ENCODE measurements at regions not wholly inside any gene's neighbourhood (a gene's known extent, or its start where the extent isn't known, plus 50 kb on each side); places are given as distances from the start of the nearest gene placed in this dataset.
"Not testable (repeated sequence)": the region's sequence is repeated elsewhere in the genome, so short reads cannot be mapped to it uniquely, and the experiment has no call there.

- H3K4me1 Mint-ChIP-seq (ENCODE audit: low read depth in 2 of 2), result peaks cover 0 to 2% of the 10 kb centered on the region in 2 donors
Observed at GRCh38 chr15:30791239-30792175, 112.2 kb upstream of the FAN1 start.

GRCh38 chr15:30792843-30793242, 110.9 kb upstream of the FAN1 start:
- not testable (repeated sequence) for H3K27ac Mint-ChIP-seq; H3K4me1 Mint-ChIP-seq (ENCODE audit: low read depth in 2 of 2); ATAC-seq; H3K4me3 Mint-ChIP-seq; H3K36me3 Mint-ChIP-seq; H3K9me3 Mint-ChIP-seq; DNase-seq (ENCODE audit: low spot score)
- peaks cover 4 to 26% of the 10 kb centered on the region in 2 donors for H3K27me3 Mint-ChIP-seq

More at GRCh38 chr15:30791239-30792175, 112.2 kb upstream of the FAN1 start:
- Mint-ChIP-seq H3K4me3 (no peak overlapping the region), H3K27me3 (peaks cover 8 to 25% of the 10 kb centered on the region in 2 donors), H3K36me3 (no peaks in the 10 kb centered on the region), H3K27ac (no peak overlapping the region), H3K9me3 (no peaks in the 10 kb centered on the region)
- no peak for DNase-seq (ENCODE audit: low spot score)
- no peak for ATAC-seq

- ATAC-seq, result no peak
- Mint-ChIP-seq H3K4me3 (no peak overlapping the region), H3K9me3 (no peaks in the 10 kb centered on the region), H3K27me3 (peaks cover 0 to 14% of the 10 kb centered on the region in 2 donors), H3K4me1 (ENCODE audit: low read depth in 2 of 2) (peaks cover 0 to 2% of the 10 kb centered on the region in 2 donors), H3K36me3 (no peaks in the 10 kb centered on the region), H3K27ac (no peak overlapping the region)
- no peak for DNase-seq (ENCODE audit: low spot score)
Observed at GRCh38 chr15:30794388-30794787, 109.3 kb upstream of the FAN1 start.

GRCh38 chr15:30799565-30799964, 104.2 kb upstream of the FAN1 start:
- H3K9me3 Mint-ChIP-seq; H3K27me3 Mint-ChIP-seq; H3K4me3 Mint-ChIP-seq; H3K4me1 Mint-ChIP-seq (ENCODE audit: low read depth in 2 of 2); H3K27ac Mint-ChIP-seq; ATAC-seq; H3K36me3 Mint-ChIP-seq; DNase-seq (ENCODE audit: low spot score): not testable (repeated sequence)

DNA sequence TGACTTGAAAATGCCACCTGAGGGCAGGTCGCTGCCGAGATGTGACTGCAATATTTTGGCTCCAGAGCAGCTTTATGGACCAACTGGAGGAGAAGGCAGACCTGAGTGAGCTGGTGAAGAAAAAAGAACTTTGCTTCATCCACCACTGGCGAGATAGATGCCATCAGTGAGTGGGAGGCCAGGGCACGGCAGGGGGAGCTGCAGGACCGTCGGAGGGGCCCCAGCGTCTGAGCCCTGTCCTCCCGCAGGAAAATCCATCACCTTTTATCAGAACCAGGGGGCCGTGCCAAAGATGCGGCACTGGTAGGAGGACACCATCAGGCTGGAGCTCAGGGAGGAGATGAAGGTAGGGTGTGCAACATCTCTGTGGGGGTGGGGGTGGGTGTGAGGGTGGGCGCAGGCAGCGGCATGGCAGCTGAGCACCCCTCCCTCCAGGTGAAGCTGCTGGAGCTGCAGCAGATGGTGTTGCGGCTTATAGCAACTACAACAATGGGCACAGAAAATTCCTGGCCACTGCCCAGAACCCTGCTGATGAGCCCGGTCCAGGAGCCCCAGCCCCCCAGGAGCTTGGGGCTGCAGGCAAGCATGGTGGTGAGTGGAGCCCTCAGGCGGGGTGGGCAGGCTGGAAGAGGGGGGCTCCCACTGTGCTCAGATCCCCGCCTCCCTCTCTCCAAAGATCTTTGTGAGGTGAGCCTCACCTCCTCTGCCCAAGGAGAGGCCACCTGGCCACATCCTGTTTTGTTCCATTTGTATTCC, 102.4 kb upstream of the FAN1 start:
- not testable (repeated sequence) for H3K4me3 Mint-ChIP-seq; H3K27me3 Mint-ChIP-seq; H3K4me1 Mint-ChIP-seq (ENCODE audit: low read depth in 2 of 2); H3K27ac Mint-ChIP-seq; H3K9me3 Mint-ChIP-seq; H3K36me3 Mint-ChIP-seq; ATAC-seq
- DNase-seq (ENCODE audit: low spot score), result peak; percentile 34

- H3K27me3 Mint-ChIP-seq, result peaks cover 2 to 13% of the 10 kb centered on the region in 2 donors
- not testable (repeated sequence) for H3K4me3 Mint-ChIP-seq; H3K9me3 Mint-ChIP-seq; ATAC-seq; H3K4me1 Mint-ChIP-seq (ENCODE audit: low read depth in 2 of 2); DNase-seq (ENCODE audit: low spot score); H3K36me3 Mint-ChIP-seq; H3K27ac Mint-ChIP-seq
Observed at GRCh38 chr15:30802001-30802400, 101.7 kb upstream of the FAN1 start.

DNA sequence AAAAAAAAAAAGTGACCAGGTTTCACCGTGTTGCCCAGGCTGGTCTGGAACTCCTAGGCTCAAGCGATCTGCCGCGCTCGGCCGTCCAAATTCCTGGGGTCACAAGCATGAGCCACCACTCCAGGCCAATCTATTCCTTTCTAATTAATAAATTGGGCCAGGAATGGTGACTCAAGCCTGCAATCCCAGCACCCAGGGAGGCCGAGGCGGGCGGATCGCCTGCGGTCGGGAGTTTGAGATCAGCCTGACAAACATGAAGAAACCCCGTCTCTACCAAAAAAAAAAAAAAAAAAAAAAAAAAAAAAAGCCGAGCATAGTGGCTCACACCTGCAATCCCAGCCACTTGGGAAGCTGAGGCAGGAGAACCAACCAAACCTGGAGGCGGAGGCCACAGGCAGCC, 100.0 kb upstream of the FAN1 start:
- H3K4me1 Mint-ChIP-seq (ENCODE audit: low read depth in 2 of 2); H3K36me3 Mint-ChIP-seq; ATAC-seq; H3K4me3 Mint-ChIP-seq; H3K9me3 Mint-ChIP-seq; H3K27ac Mint-ChIP-seq; DNase-seq (ENCODE audit: low spot score); H3K27me3 Mint-ChIP-seq: not testable (repeated sequence)

- Mint-ChIP-seq H3K27me3 (peaks cover 0 to 2% of the 10 kb centered on the region in 2 donors), H3K9me3 (no peaks in the 10 kb centered on the region), H3K36me3 (no peaks in the 10 kb centered on the region), H3K4me1 (ENCODE audit: low read depth in 2 of 2) (peaks cover 0 to 2% of the 10 kb centered on the region in 2 donors), H3K27ac (no peak overlapping the region), H3K4me3 (no peak overlapping the region)
- DNase-seq (ENCODE audit: low spot score) (no peak), ATAC-seq (no peak)
Observed at GRCh38 chr15:30816430-30816829, 87.3 kb upstream of the FAN1 start.

GRCh38 chr15:30823068-30823813, 80.5 kb upstream of the FAN1 start:
- peak; percentile 95 to 96 for ATAC-seq
- peak; percentile 79 for DNase-seq (ENCODE audit: low spot score)

DNA sequence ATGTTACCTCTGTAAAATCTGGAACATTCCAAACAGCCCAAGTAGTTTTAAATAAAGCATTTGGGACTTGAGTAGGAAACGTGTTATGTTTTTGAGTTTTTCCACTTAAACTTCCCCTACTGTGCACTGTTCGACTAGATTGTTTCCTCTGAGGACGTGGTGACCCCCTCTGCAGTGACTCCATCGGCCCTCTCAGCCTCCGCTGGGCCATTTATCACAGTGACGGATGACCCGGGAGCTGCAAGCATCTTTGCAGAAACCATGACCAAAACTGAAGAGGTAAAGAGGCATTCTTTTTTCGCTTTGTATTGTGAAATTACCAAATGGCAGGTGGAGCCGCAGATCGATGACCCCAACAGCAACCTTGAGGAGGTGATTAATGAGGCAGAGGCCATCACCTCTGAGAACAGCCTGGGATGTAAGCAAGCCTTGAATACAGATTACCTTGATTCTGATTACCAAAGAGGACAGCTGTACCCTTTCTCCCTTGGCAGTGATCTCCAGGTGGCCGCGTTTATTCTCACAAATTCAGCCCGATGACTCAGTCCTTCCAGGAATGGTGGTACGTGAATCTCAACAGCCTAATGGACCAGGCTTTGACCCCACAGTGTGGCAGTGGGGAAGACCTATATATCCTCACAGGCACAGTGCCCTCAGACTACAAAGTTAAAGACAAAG, 79.1 kb upstream of the FAN1 start:
- Mint-ChIP-seq H3K36me3 (peaks cover 9% of the 10 kb centered on the region), H3K27ac (peak overlapping the region in 1 of 2 donors; percentile 91), H3K27me3 (peaks cover 0 to 3% of the 10 kb centered on the region in 2 donors), H3K4me3 (peak overlapping the region; percentile 89), H3K4me1 (ENCODE audit: low read depth in 2 of 2) (peaks cover 3 to 12% of the 10 kb centered on the region in 2 donors), H3K9me3 (no peaks in the 10 kb centered on the region)
- no peak for DNase-seq (ENCODE audit: low spot score)
- ATAC-seq, result no peak

More at GRCh38 chr15:30823068-30823813, 80.5 kb upstream of the FAN1 start:
- H3K27ac Mint-ChIP-seq, result peak overlapping the region; percentile 88 to 91
- peaks cover 3 to 11% of the 10 kb centered on the region in 2 donors for H3K4me1 Mint-ChIP-seq (ENCODE audit: low read depth in 2 of 2)
- not testable (repeated sequence) for H3K9me3 Mint-ChIP-seq, H3K27me3 Mint-ChIP-seq, H3K36me3 Mint-ChIP-seq
- H3K4me3 Mint-ChIP-seq, result peak overlapping the region; percentile 89

DNA sequence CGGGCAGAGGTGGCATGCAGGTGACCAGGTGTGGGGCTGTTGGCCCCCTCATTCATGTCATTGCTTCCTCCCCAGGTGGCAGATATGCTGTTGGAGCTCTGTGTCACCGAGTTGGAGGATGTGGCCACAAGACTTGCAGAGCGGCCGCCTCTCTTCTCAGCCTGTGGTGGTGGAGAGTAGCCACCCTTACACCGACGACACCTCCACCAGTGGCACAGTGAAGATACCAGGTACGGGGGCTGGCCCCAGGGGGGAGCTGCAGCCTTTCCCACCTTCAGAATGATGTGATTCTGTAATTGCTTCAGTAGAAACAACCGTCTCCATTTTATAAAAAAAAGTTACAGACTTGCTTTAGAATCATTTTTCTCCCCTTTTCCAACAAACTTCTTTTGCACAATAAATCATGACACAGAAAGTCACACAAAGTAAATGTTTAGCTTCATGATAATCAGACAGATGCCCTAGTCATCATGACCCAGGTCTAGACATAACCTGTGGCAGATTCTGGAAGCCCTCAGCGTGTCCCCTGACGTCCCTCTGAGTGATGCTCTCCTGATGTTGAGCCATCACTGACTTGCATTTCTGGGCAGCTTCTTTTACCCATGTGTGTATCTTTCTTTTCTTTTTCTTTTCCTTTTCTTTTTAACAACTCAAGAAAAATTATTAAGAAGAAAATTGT, 76.0 kb upstream of the FAN1 start:
- H3K4me1 Mint-ChIP-seq (ENCODE audit: low read depth in 2 of 2), result peaks cover 11 to 20% of the 10 kb centered on the region in 2 donors
- no peaks in the 10 kb centered on the region for H3K27me3 Mint-ChIP-seq
- ATAC-seq, result no peak
- peak overlapping the region; percentile 16 to 24 for H3K27ac Mint-ChIP-seq
- peaks cover 15% of the 10 kb centered on the region for H3K36me3 Mint-ChIP-seq
- no peaks in the 10 kb centered on the region for H3K9me3 Mint-ChIP-seq
- DNase-seq (ENCODE audit: low spot score), result no peak
- peak overlapping the region; percentile 29 for H3K4me3 Mint-ChIP-seq

- H3K27me3 Mint-ChIP-seq; H3K9me3 Mint-ChIP-seq; DNase-seq (ENCODE audit: low spot score): not testable (repeated sequence)
- ATAC-seq, result peak; percentile 29 to 56
- Mint-ChIP-seq H3K27ac (peak overlapping the region; percentile 16 to 24), H3K4me3 (peak overlapping the region; percentile 29), H3K36me3 (peaks cover 15% of the 10 kb centered on the region), H3K4me1 (ENCODE audit: low read depth in 2 of 2) (peaks cover 11 to 19% of the 10 kb centered on the region in 2 donors)
Observed at GRCh38 chr15:30828304-30828639, 75.4 kb upstream of the FAN1 start.

DNA sequence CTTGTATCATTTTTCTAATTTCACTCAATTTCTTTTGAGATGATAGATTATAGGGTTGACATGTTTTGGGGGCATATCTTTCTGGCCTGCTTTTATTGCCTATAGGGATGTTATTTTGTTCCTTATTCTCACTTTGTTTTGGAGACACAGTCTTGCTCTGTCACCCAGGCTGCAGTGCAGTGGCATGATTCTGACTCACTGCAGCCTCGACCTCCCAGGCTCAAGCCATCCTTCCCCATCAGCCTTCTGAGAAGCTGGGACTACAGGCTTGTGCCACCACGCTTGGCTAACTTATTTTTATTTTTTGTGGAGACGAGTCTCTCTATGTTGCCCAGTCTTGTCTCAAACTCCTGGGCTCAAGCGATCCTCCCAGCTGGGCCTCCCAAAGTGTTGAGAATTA, 72.8 kb upstream of the FAN1 start:
- Mint-ChIP-seq H3K36me3 (peaks cover 13% of the 10 kb centered on the region), H3K27me3 (no peaks in the 10 kb centered on the region), H3K4me1 (ENCODE audit: low read depth in 2 of 2) (peaks cover 7 to 16% of the 10 kb centered on the region in 2 donors), H3K4me3 (no peak overlapping the region), H3K9me3 (no peaks in the 10 kb centered on the region), H3K27ac (no peak overlapping the region)
- ATAC-seq (no peak), DNase-seq (ENCODE audit: low spot score) (no peak)
